GM12878 (cell line): ENCODE measurements at regions not wholly inside any gene's neighbourhood (a gene's known extent, or its start where the extent isn't known, plus 50 kb on each side); places are given as distances from the start of the nearest gene placed in this dataset.

Experiments
- ATAC-seq: fragments of 200-7000 bp; cut with Tn5 transposase; 3 replicates; pipeline ENCODE4 v1.9.1; 2020; ENCODE audit warnings: mild to moderate bottlenecking, moderate library complexity
- BruUV-seq: library from RNA; stranded (reverse); fragments of 400-500 nt; replicated peaks from 2 replicates; lab custom pipeline; 2021; lab: Mats Ljungman, UMichigan
- CTCF ChIA-PET: fragments of 300-600 bp; sonication (Branson Sonifier 250); formaldehyde crosslinking; extraction: SDS; loops from one replicate; lab custom pipeline; 2021; ENCODE audit warnings: inconsistent platforms; lab: Yijun Ruan, JAX
- POLR2A ChIA-PET: fragments of 350-600 bp; formaldehyde crosslinking; extraction: SDS; loops from one replicate; lab custom pipeline; 2021; ENCODE audit warnings: inconsistent platforms; lab: Charles Lee
- RAD21 ChIA-PET: fragments of 300-600 bp; sonication (Branson Sonifier 250); formaldehyde crosslinking; loops from one replicate; lab custom pipeline; 2023; ENCODE audit warnings: antibody characterized with exemption; ENCODE audit not compliant: unreplicated experiment; lab: Charles Lee
- SMC1A ChIA-PET: fragments of 300-600 bp; sonication (Branson Sonifier 250); formaldehyde crosslinking; loops from one replicate; lab custom pipeline; 2023; ENCODE audit not compliant: unreplicated experiment, uncharacterized antibody; lab: Charles Lee
- DNase-seq: peaks from one replicate; pipeline ENCODE4 v3.0.0-alpha.2; 2011; ENCODE audit warnings: low read depth, low spot score
- FAIRE-seq: peaks from 3 replicates; lab custom pipeline; 2011; peaks lifted over from hg19 to GRCh38; lab: Jason Lieb, UNC
- H2AFZ ChIP-seq: 2 replicates; pipeline ENCODE4 v1.6.0; 2011; ENCODE audit warnings: low read depth, low read length, control low read depth; ENCODE audit not compliant: control insufficient read depth
- H3K27ac ChIP-seq: 2 replicates; pipeline ENCODE4 v1.5.1; 2011; ENCODE audit warnings: control low read depth; ENCODE audit not compliant: control insufficient read depth, insufficient read depth
- H3K27me3 ChIP-seq, 2 experiments: replicated peaks in 1 of 2; 2 replicates each; pipeline versions ENCODE4 v1.6.0 to v1.6.1; 2011; ENCODE audit warnings: low read length in 1 of 2; ENCODE audit not compliant: control insufficient read depth in 2 of 2, insufficient read depth in 2 of 2
- H3K36me3 ChIP-seq, 2 experiments: 2 replicates each; pipeline ENCODE4 v1.5.1; 2011; ENCODE audit warnings: low read length in 1 of 2; ENCODE audit not compliant: control insufficient read depth in 2 of 2, insufficient read depth in 2 of 2
- H3K4me1 ChIP-seq: 2 replicates; pipeline ENCODE4 v1.6.1; 2011; ENCODE audit warnings: mild to moderate bottlenecking, low read length, moderate library complexity, mixed read lengths; ENCODE audit not compliant: control insufficient read depth, insufficient read depth
- H3K4me2 ChIP-seq: 2 replicates; pipeline ENCODE4 v1.6.0; 2011; ENCODE audit warnings: control low read depth; ENCODE audit not compliant: control insufficient read depth, insufficient read depth
- H3K4me3 ChIP-seq: fragments of 200-600 bp; sonication (generic); 2 replicates; pipeline ENCODE4 v1.5.1; 2016
- H3K79me2 ChIP-seq: 2 replicates; pipeline ENCODE4 v1.6.0; 2011; ENCODE audit warnings: low read length; ENCODE audit not compliant: control insufficient read depth, insufficient read depth
- H3K9ac ChIP-seq: 2 replicates; pipeline ENCODE4 v1.8.0; 2011; ENCODE audit warnings: low read length, control low read depth, mixed read lengths; ENCODE audit not compliant: control insufficient read depth, insufficient read depth
- H3K9me3 ChIP-seq: replicated peaks from 3 replicates; pipeline ENCODE4 v1.5.1; 2011; ENCODE audit warnings: mild to moderate bottlenecking, low read length; ENCODE audit not compliant: control insufficient read depth, insufficient read depth
- H4K20me1 ChIP-seq: 2 replicates; pipeline ENCODE4 v1.6.0; 2011; ENCODE audit not compliant: control insufficient read depth, insufficient read depth
- ATF3 ChIP-seq: IDR thresholded peaks from 2 replicates; pipeline ENCODE4 v1.6.1; 2011; ENCODE audit warnings: low read depth, mild to moderate bottlenecking, low read length, moderate library complexity, borderline replicate concordance; ENCODE audit errors: extremely low read depth
- BACH1 ChIP-seq: fragments of 450-650 bp; IDR thresholded peaks from 2 replicates; pipeline ENCODE4 v1.6.1; 2017; ENCODE audit warnings: mild to moderate bottlenecking, borderline replicate concordance
- CEBPZ ChIP-seq: fragments of 150-350 bp; IDR thresholded peaks from 2 replicates; pipeline ENCODE4 v1.6.1; 2016; ENCODE audit warnings: low read depth, low read length
- CHD1 ChIP-seq: IDR thresholded peaks from 2 replicates; pipeline ENCODE4 v1.6.1; 2012; ENCODE audit warnings: low read depth, low read length, improper control_type of control experiment
- KLF5 ChIP-seq: fragments of 450-650 bp; IDR thresholded peaks from 2 replicates; pipeline ENCODE4 v1.6.1; 2014; ENCODE audit warnings: mild to moderate bottlenecking; ENCODE audit not compliant: partially characterized antibody
- NRF1 ChIP-seq: conservative IDR thresholded peaks from 2 replicates; pipeline ENCODE4 v1.6.1; 2011; ENCODE audit warnings: mild to moderate bottlenecking, low read depth, low read length, improper control_type of control experiment
- PKNOX1 ChIP-seq: fragments of 450-650 bp; IDR thresholded peaks from 2 replicates; pipeline ENCODE4 v1.6.1; 2016; ENCODE audit warnings: mild to moderate bottlenecking
- RBBP5 ChIP-seq: fragments of 200-600 bp; sonication (generic); conservative IDR thresholded peaks from 2 replicates; pipeline ENCODE4 v1.6.1; 2016
- RFX5 ChIP-seq: IDR thresholded peaks from 2 replicates; pipeline ENCODE4 v1.6.1; 2011; ENCODE audit warnings: low read depth, low read length, improper control_type of control experiment
- SMAD5 ChIP-seq: IDR thresholded peaks from 2 replicates; pipeline ENCODE4 v1.6.1; 2016; ENCODE audit warnings: antibody characterized with exemption, low read depth
- SREBF2 ChIP-seq: IDR thresholded peaks from 2 replicates; pipeline ENCODE4 v1.6.1; 2012; ENCODE audit warnings: mild to moderate bottlenecking, low read length
- TCF12 ChIP-seq: IDR thresholded peaks from 2 replicates; pipeline ENCODE4 v1.6.1; 2011; ENCODE audit warnings: low read depth, mild to moderate bottlenecking, low read length
- ZBTB33 ChIP-seq: fragments of 450-650 bp; IDR thresholded peaks from 2 replicates; pipeline ENCODE4 v1.6.1; 2017; ENCODE audit warnings: mild to moderate bottlenecking
- ZNF217 ChIP-seq: fragments of 450-650 bp; IDR thresholded peaks from 2 replicates; pipeline ENCODE4 v1.6.1; 2017; ENCODE audit warnings: antibody characterized with exemption, mild to moderate bottlenecking
- ZNF384 ChIP-seq: IDR thresholded peaks from 2 replicates; pipeline ENCODE4 v1.6.1; 2012; ENCODE audit warnings: low read depth, mild to moderate bottlenecking, low read length, improper control_type of control experiment, borderline replicate concordance
- WGBS: methylation state at CpG from one replicate; pipeline ENCODE4 v1.1.6; 2016; ENCODE audit warnings: low lambda C conversion rate; ENCODE audit not compliant: insufficient replicate concordance, insufficient coverage; ENCODE audit errors: missing lambda C conversion rate; 5-methylcytosine and 5-hydroxymethylcytosine counted together
- in situ Hi-C: fragments of 300-500 bp; cut with MboI; formaldehyde crosslinking; loops from 9 replicates; pipeline ENCODE4 v1.14.3; 2018; ENCODE audit warnings: mixed read lengths
- intact Hi-C: fragments of 100-400 bp; cut with micrococcal nuclease; formaldehyde crosslinking; loops from one replicate; pipeline ENCODE4 v1.14.2; 2022; ENCODE audit not compliant: unreplicated experiment

GRCh38 chr15:62812515-62812835 lies 230.1 kb upstream of the TPM1 start:
- no peak overlapping the region for H3K4me2 ChIP-seq
- no peaks in the 10 kb centered on the region for H3K4me1 ChIP-seq
- DNase-seq = no peak
- SMC1A ChIA-PET = interaction anchor here (1.4 to 2.2 kb wide), 2 partner anchors 16 to 282 kb away, joined by 3 to 4 read pairs; no protein-coding TSS in a partner anchor
- H3K9me3 ChIP-seq = no peaks in the 10 kb centered on the region
- intact Hi-C loops = no loop called here
- CTCF ChIA-PET = no interaction called here
- POLR2A ChIA-PET = no interaction called here
- no peak for ATAC-seq
- no peaks in the 10 kb centered on the region; a peak in 1 of 4 replicates for H3K27me3 ChIP-seq
- WGBS = 44% methylated on average over 7 of the region's 7 CpGs
- no peaks in the 10 kb centered on the region for H4K20me1 ChIP-seq
- H3K79me2 ChIP-seq = no peaks in the 10 kb centered on the region
- BruUV-seq = no TSS peak
- no peak overlapping the region for H2AFZ ChIP-seq
- no peak overlapping the region for H3K9ac ChIP-seq
- in situ Hi-C loops = no loop called here
- TF ChIP-seq ZNF384 = no peak
- no peak for TF ChIP-seq SREBF2
- TF ChIP-seq TCF12 = no peak
- no peak for TF ChIP-seq ZNF217
- no peak for TF ChIP-seq NRF1
- TF ChIP-seq RBBP5 = no peak
- TF ChIP-seq BACH1 = no peak
- TF ChIP-seq CEBPZ = no peak
- TF ChIP-seq RFX5 = no peak
- no peak for TF ChIP-seq CHD1
- TF ChIP-seq ZBTB33 = no peak
- no peak for TF ChIP-seq SMAD5
- TF ChIP-seq KLF5 = no peak
- TF ChIP-seq ATF3 = no peak
- no peak for TF ChIP-seq PKNOX1
- H3K4me3 ChIP-seq = no peak overlapping the region
- FAIRE-seq = no peak
- H3K27ac ChIP-seq = no peak overlapping the region
- no peaks in the 10 kb centered on the region for H3K36me3 ChIP-seq
- RAD21 ChIA-PET = no interaction called here
